Esophagus muscularis mucosa (tissue), 4 donors: ENCODE measurements at regions not wholly inside any gene's neighbourhood (a gene's known extent, or its start where the extent isn't known, plus 50 kb on each side); places are given as distances from the start of the nearest gene placed in this dataset.

Source experiments
- CTCF ChIP-seq, 3 experiments: fragments of 200-600 bp in 2 of 3; fragments of 450-650 bp in 1 of 3; sonication (generic) in 2 of 3; IDR thresholded peaks; one replicate each; pipeline ENCODE4 v1.5.1; 2017 to 2019; ENCODE audit warnings: antibody characterized with exemption in 3 of 3, mild to moderate bottlenecking in 2 of 3, moderate library complexity in 1 of 3
- EP300 ChIP-seq: sonication (generic); formaldehyde crosslinking; IDR thresholded peaks from one replicate; pipeline ENCODE4 v1.6.1; 2017; ENCODE audit warnings: antibody characterized with exemption
- POLR2A ChIP-seq: fragments of 450-650 bp; IDR thresholded peaks from one replicate; pipeline ENCODE4 v1.6.1; 2017; ENCODE audit warnings: antibody characterized with exemption, moderate library complexity, mild to moderate bottlenecking, low read depth
- POLR2AphosphoS5 ChIP-seq, 2 donors: sonication (generic); formaldehyde crosslinking; IDR thresholded peaks; one replicate each; pipeline ENCODE4 v1.6.1; 2017; ENCODE audit warnings: antibody characterized with exemption in 2 of 2

DNA sequence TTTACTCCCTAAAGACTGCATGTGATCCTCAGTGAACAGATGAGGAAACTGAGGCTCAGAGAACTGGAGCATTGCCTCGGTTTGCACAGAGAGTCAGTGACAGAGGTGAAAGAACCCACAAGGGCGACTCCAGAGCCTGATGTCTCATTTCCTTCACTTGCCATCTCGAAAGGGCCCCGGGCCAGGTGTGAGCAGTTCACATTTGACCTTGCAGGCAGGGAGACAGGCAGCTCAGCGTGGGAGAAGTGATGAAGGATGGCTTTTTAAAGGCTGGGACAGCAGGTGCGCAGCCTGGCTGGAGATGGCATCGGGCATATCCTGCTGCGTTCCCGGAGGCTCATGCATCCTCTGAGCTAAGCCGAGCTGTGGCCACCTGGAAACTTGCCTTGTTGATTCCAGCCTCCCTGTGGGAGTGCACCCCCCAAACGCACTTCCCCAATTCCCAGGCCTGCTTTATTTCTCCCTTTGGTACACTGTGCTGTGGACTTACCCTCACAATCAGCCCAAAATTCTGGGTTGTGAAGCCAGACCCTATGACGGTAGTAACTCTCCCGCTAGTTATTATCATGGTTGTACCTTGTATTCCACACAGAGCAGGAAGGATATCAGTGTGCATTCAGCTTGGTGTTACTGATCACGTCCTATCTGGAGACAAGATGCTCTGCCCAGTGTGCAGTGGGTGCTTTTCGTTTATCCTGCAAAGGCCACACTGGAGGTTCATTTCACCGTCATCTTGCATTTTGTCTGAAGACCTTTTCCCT is 753.2 kb upstream of the EEF2KMT start:
- no peak for TF ChIP-seq CTCF (IDR thresholded peaks at IDR 0.05)
- TF ChIP-seq POLR2A: no peak
- no peak for TF ChIP-seq POLR2AphosphoS5 (IDR thresholded peaks at IDR 0.05)
- no peak for TF ChIP-seq EP300
